Sigmoid colon (tissue), 3 donors: ENCODE measurements at regions not wholly inside any gene's neighbourhood (a gene's known extent, or its start where the extent isn't known, plus 50 kb on each side); places are given as distances from the start of the nearest gene placed in this dataset.

Source experiments
- CTCF ChIP-seq, 4 experiments: fragments of 450-650 bp in 3 of 4; fragments of 200-600 bp in 1 of 4; IDR thresholded peaks; one replicate each; pipeline ENCODE4 v1.5.1; 2016 to 2019; ENCODE audit warnings: antibody characterized with exemption in 4 of 4, mild to moderate bottlenecking in 3 of 4, moderate library complexity in 2 of 4
- POLR2A ChIP-seq, 2 donors: fragments of 450-650 bp; IDR thresholded peaks; one replicate each; pipeline ENCODE4 v1.6.1; 2016; ENCODE audit warnings: antibody characterized with exemption in 2 of 2, mild to moderate bottlenecking in 2 of 2, moderate library complexity in 2 of 2

- TF ChIP-seq CTCF (IDR thresholded peaks at IDR 0.05) (no peak), POLR2A (IDR thresholded peaks at IDR 0.05) (no peak)
Observed at GRCh38 chr14:22485649-22486048, 103.4 kb downstream of the DAD1 start.
